Progenitor cell of endocrine pancreas (in vitro differentiated cells): ENCODE measurements at regions not wholly inside any gene's neighbourhood (a gene's known extent, or its start where the extent isn't known, plus 50 kb on each side); places are given as distances from the start of the nearest gene placed in this dataset.
A peak's percentile ranks its signal among the peaks of the same experiment; 100 is the strongest.
"Not testable (repeated sequence)": the region's sequence is repeated elsewhere in the genome, so short reads cannot be mapped to it uniquely, and the experiment has no call there.

ENCODE experiments used
- DNase-seq: peaks from one replicate; pipeline ENCODE4 v3.0.0; 2021; ENCODE audit warnings: low spot score; ENCODE audit not compliant: unreplicated experiment
- H3K27ac Mint-ChIP-seq: 2 replicates; pipeline ENCODE4 v1.8.0; 2021; ENCODE audit warnings: mild to moderate bottlenecking, moderate library complexity, mixed read lengths
- H3K27me3 Mint-ChIP-seq: 2 replicates; pipeline ENCODE4 v1.8.0; 2021; ENCODE audit warnings: mixed read lengths
- H3K36me3 Mint-ChIP-seq: 2 replicates; pipeline ENCODE4 v1.8.0; 2022; ENCODE audit warnings: mixed read lengths; ENCODE audit not compliant: insufficient read depth
- H3K4me1 Mint-ChIP-seq: 2 replicates; pipeline ENCODE4 v1.8.0; 2021; ENCODE audit warnings: low read depth, mixed read lengths
- H3K4me3 Mint-ChIP-seq: 2 replicates; pipeline ENCODE4 v1.8.0; 2021; ENCODE audit warnings: low read depth, mild to moderate bottlenecking, moderate library complexity, mixed read lengths
- H3K9me3 Mint-ChIP-seq: 2 replicates; pipeline ENCODE4 v1.8.0; 2021; ENCODE audit warnings: low read depth, mixed read lengths
- CTCF ChIP-seq: fragments of 200-600 bp; sonication (generic); IDR thresholded peaks from one replicate; pipeline ENCODE4 v1.5.0; 2021; ENCODE audit warnings: antibody characterized with exemption, mild to moderate bottlenecking; ENCODE audit not compliant: unreplicated experiment

- H3K36me3 Mint-ChIP-seq, result no peaks in the 10 kb centered on the region
- DNase-seq, result no peak
- H3K4me3 Mint-ChIP-seq, result peak overlapping the region; percentile 90
- no peaks in the 10 kb centered on the region for H3K27me3 Mint-ChIP-seq
- H3K27ac Mint-ChIP-seq, result peak overlapping the region; percentile 99
- peaks cover 25% of the 10 kb centered on the region for H3K4me1 Mint-ChIP-seq
- no peak for TF ChIP-seq CTCF
- no peaks in the 10 kb centered on the region for H3K9me3 Mint-ChIP-seq
These were observed 93.2 kb upstream of the GAS1 start for GRCh38 chr9:87040410-87041009.

GRCh38 chr9:87041553-87042235 lies 94.4 kb upstream of the GAS1 start:
- Mint-ChIP-seq H3K4me1 (peaks cover 15% of the 10 kb centered on the region), H3K27ac (peak overlapping the region; percentile 99), H3K4me3 (peak overlapping the region; percentile 90)
- not testable (repeated sequence) for H3K9me3 Mint-ChIP-seq, H3K36me3 Mint-ChIP-seq, H3K27me3 Mint-ChIP-seq
- peak; percentile 17 for DNase-seq

GRCh38 chr9:87049929-87050608 lies 102.8 kb upstream of the GAS1 start:
- not testable (repeated sequence) for DNase-seq, H3K27me3 Mint-ChIP-seq, H3K4me1 Mint-ChIP-seq, H3K27ac Mint-ChIP-seq, H3K4me3 Mint-ChIP-seq, H3K36me3 Mint-ChIP-seq
- peaks cover 11% of the 10 kb centered on the region for H3K9me3 Mint-ChIP-seq

GRCh38 chr9:87054999-87055686 lies 107.8 kb upstream of the GAS1 start:
- Mint-ChIP-seq H3K4me3 (no peak overlapping the region), H3K27ac (no peak overlapping the region), H3K27me3 (no peaks in the 10 kb centered on the region), H3K4me1 (no peaks in the 10 kb centered on the region), H3K9me3 (no peaks in the 10 kb centered on the region), H3K36me3 (no peaks in the 10 kb centered on the region)
- TF ChIP-seq CTCF, result no peak
- DNase-seq, result no peak

- Mint-ChIP-seq H3K27ac (no peak overlapping the region), H3K36me3 (no peaks in the 10 kb centered on the region)
- DNase-seq, result no peak
These were observed 112.5 kb upstream of the GAS1 start for GRCh38 chr9:87059772-87060171.

More at GRCh38 chr9:87059772-87060171, 112.5 kb upstream of the GAS1 start:
- H3K27me3 Mint-ChIP-seq, result peaks cover 4% of the 10 kb centered on the region
- H3K9me3 Mint-ChIP-seq, result no peaks in the 10 kb centered on the region
- H3K4me1 Mint-ChIP-seq, result no peaks in the 10 kb centered on the region
- H3K4me3 Mint-ChIP-seq, result no peak overlapping the region
- TF ChIP-seq CTCF, result no peak
